GM21786 (cell line): ENCODE measurements at regions not wholly inside any gene's neighbourhood (a gene's known extent, or its start where the extent isn't known, plus 50 kb on each side); places are given as distances from the start of the nearest gene placed in this dataset.
"Not testable (repeated sequence)": the region's sequence is repeated elsewhere in the genome, so short reads cannot be mapped to it uniquely, and the experiment has no call there.

ENCODE experiments used
- ATAC-seq: cut with Tn5 transposase; IDR thresholded peaks from one replicate; pipeline ENCODE4 v1.9.1; 2021; ENCODE audit not compliant: unreplicated experiment

DNA sequence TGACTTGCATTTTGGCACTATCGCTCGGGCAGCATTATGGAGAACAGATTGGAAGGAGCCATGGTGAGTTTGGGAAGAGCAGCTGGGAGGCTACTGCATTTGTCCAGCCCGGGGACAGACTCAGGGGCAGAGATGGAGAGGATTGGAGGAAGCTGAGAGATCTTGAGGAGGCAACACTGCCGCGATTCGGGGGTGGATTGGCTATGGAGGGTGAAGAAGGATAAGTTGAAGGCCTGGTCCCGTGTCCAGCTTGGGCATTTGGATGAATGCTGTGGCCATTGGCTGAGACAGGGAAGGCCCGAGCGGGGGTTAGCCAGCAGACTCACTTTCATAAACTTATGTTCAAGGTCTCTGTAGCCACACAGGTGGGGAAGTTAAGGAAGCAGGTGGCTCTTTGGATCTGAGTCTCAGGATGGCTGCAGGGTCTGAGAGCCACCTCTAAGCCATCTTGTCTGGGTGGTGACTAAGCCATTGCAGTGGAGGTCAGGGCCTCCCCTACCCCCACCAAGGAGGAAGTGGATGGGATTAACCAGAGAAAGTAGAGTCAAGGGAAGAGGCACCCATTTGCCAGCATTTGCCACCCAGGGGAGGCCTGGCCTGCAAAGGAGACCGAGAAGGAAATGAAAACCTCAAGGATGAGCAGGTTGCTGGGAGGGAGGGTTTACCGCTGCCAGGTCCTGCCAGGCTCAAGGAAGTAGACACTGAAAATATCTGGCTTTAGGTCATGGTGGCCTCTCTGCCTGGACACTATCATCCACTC, 144.0 kb upstream of the TLE3 start:
- no peak for ATAC-seq

GRCh38 chr15:70240820-70241430, 143.2 kb upstream of the TLE3 start:
- ATAC-seq, result no peak

DNA sequence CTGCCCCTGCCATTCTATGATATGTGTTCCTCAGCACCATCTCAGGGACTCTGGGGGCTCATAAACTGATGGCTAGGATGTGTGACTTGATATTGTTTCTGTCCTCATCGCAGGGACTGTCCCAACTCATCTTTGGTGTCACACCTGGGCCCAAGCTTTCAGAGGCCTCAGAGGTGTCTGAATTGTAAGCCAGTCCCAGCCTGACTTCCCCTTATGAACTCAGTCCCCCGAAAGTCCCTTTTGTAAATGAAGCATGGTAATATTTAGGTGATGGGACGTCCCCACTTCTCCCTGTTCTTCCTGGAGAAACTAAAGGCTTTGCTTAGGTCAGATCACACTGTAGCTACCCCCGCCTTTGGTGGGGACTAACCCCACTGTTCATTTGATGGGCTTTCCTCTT, 142.4 kb upstream of the TLE3 start:
- ATAC-seq, result peak; percentile 90

DNA sequence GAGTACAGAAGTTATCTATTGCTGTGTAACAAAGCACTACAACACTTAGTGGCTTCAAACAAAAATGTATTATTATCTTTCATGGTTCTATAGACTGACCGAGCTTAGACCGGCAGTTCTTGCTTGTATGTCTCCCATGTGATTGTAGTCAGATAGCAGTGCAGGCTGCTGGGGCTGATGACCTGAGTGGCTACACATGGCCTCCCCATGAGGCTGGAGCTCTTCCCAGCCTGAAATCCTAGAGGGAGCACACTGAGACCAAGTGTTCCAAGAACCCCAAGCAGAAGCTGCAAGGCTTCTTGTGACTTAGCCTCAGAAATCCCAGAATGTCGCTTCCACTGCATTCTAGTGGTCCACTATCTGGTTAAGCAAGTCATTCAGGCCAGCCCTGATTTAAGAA, 141.2 kb upstream of the TLE3 start:
- ATAC-seq, result no peak

GRCh38 chr15:70237626-70238025, 139.9 kb upstream of the TLE3 start:
- no peak for ATAC-seq

DNA sequence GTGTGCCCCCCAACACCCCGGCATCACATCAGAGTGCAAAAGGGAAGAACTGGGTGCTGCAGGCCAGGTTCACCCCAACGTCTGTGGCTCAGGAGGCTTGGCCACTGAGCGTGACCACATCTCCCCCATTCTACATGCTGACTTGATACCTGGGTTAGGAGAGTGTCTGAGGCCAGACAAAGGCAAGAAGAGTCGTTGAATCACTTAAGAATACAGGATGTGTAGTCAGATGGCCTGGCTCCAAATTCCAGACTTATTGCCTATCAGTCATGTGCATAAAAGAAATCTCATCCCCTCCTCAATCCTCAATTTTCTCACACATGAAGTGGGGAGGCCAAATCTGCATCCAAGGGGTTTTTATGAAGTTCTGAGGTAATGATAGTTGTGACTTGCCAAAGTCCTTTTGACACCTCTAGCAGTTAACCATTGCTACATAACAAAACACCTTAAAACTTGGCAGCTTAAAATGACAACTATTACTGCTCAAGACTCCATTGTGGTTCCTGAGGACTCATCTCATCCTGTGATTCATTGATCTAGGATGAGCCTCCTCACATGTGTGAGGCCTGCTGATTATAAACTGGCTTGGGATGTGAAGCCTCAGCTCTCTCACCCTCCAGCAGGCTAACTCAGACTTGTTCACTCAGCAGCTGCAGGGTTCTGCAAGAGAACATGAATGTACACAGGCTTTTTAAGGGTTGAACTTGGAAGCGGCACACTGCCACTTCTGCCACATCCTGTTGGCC, 138.8 kb upstream of the TLE3 start:
- no peak for ATAC-seq

- ATAC-seq, result no peak
These were observed 137.6 kb upstream of the TLE3 start for GRCh38 chr15:70235347-70235746.

- no peak for ATAC-seq
These were observed 136.7 kb upstream of the TLE3 start for GRCh38 chr15:70234256-70234905.

DNA sequence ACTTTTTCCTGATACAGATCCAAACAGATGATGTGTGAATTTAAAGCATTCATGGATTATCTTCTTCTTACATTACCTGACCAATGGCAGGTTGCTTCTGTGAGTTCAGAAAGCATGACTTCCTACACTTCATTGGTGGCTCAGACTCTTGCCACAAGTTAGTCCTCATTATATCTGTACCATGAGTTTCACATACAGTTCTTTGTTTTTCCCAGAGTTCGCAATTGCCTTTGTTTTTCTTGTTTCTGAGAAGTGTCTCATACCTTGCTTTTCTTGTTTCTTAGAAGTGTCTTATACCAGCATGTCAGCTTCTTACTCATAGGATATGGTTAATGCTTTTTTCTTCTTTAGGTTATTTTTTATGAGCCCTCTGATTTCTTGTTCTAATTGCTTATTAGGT, 133.8 kb upstream of the TLE3 start:
- no peak for ATAC-seq

DNA sequence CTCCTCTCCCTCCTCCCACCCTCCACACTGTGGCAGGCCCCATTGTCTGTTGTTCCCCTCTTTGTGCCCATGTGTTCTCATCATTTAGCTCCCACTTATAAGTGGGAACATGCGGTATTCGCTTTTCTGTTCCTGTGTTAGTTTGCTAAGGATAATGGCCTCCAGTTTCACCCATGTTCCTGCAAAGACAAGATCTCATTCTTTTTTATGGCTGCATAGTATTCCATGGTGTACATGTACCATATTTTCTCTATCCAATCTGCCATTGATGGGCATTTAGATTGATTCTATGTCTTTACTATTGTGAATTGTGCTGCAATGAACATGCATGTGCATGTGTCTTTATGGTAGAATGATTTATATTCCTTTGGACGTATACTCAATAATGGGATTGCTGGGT, 130.2 kb upstream of the TLE3 start:
- not testable (repeated sequence) for ATAC-seq

DNA sequence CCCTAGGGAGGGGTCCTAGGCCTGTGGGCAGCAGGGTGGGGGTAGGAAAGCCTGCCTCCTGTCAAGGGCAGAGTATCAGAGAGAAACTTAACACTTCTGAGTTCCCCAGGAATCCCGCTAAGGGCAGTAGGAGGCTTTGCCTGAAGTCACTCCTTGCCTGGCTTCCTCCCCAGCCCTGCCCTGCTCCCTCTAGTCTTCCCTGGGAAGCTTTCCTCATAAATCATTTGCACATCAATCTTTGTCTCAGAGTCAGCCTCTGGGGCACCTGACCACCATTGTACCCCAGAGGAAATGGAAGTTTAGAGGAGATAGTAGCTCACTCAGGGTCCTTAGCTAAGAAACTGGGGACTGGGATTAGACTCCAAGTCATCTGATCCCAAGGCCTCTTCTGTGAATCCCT, 129.4 kb upstream of the TLE3 start:
- no peak for ATAC-seq

GRCh38 chr15:70226337-70226980, 128.7 kb upstream of the TLE3 start:
- ATAC-seq, result no peak

GRCh38 chr15:70225416-70225815, 127.7 kb upstream of the TLE3 start:
- no peak for ATAC-seq

DNA sequence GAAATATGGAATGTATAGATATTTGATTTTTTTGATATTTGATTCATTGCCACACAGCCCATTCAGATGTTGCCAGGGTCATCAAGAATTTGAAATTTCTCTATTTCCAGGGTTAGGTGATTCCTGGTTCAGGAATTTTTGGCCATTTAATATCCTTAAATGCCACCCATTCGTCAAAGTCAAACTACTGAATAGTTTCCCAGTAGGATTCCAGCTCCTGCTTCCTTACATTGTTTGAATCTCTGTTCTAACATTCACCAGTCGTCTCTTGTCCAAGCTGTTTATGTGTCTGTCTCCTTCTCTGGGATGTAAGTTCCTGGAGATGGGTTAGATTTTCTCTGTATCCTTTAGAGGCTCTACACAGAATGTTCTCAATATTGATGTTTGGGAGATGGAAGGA, 124.9 kb upstream of the TLE3 start:
- no peak for ATAC-seq

DNA sequence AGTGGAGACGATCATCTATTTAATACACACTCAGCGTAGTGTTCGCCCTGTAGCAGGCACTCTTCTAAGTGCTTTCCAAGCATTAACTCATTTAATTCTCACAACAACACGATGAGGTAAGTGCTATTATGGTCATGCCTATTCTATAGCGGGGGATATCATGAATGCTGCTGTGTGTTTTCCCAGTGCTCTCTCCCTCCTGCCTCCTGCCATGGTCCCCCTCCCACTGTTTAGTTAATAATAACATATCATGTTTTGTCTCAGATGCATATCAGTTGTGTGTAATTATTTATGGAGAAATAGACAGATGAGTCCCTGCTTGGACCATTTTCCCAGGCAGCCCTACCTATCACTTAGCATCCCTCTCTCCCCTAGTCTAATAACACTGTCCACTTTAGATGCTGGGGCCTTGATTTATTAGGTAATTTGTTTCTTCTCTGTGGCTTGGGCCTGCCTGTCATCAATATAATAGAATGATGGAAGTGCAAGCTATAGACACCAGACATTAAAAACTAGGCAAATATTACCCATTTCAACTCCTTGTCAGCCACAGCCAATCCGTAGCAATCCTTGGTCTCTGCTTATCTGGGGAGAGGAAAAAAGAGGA, 122.9 kb upstream of the TLE3 start:
- no peak for ATAC-seq

GRCh38 chr15:70219966-70220365, 122.2 kb upstream of the TLE3 start:
- no peak for ATAC-seq

DNA sequence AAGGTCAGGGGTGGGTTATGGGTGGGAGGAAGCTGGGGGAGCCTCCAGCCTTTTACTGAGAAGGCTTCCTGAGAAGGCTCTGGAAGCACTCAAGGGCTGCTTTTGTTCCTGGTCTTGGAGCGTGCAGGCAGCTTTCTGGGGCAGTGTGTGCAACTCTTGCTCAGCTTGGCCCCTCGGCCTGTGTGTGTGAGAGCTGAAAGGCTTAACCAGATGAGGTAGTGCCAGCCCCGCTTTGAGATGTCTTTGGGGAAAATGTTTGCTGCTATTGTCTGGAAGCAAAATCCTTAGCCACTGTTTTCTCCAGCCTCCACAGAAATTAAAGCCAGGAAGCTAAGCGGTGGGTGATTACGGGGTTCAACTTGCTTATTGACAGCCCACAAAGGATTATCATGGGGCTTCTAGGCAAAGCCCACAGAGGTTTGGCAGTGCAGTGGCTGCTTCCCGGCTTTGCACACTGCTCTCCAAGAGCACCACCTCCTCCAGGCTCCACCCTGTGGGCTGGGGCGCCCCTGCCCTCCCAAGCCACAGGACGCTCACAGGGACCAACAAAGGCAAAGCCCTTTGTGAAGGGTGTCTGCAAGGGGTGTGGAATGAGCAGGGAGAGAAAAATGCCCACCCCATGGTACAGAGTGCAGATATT, 121.7 kb upstream of the TLE3 start:
- no peak for ATAC-seq

- ATAC-seq, result no peak
These were observed 119.8 kb upstream of the TLE3 start for GRCh38 chr15:70217226-70218160.

DNA sequence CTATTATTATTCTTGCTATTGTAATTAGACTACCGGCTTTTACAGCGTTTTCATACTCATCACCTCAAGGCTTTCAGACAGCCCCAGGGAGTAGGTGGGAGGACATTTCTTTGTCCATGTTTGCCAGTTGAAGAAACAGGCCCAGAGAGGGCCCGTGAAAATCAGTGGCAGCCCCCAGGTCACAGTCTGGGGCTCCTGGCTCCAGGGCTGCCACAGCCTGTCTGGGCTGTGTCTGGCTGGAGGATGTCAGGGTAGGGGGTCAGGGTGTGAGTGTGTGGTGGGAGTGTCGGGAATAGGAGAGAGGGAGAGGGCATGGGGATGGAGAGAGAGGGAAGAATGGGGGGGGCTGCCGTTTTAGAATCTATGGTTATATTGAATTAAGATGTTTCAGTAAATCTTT, 118.2 kb upstream of the TLE3 start:
- ATAC-seq, result no peak
